ENCODE measurements at regions not wholly inside any gene's neighbourhood (a gene's known extent, or its start where the extent isn't known, plus 50 kb on each side); places are given as distances from the start of the nearest gene placed in this dataset.
"Not testable (repeated sequence)": the region's sequence is repeated elsewhere in the genome, so short reads cannot be mapped to it uniquely, and the experiment has no call there.

DNA sequence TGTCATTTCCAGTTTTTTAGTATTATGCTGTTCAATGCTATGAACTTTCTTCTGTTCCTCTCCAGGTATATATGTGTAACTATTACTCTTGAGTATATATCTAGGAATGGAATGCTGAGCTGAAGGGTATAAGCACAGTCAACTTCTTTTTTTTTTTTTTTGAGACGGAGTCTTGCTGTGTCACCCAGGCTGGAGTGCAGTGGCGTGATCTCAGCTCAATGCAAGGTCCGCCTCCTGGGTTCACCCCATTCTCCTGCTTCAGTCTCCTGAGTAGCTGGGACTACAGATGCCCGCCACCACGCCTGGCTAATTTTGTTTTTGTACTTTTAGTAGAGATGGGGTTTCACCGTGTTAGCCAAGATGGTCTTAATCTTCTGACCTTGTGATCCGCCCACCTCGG is 110.5 kb downstream of the DACT1 start:
- not testable (repeated sequence) for TF ChIP-seq EZH2 (IDR thresholded peaks at IDR 0.05; ENCODE audit: borderline replicate concordance, low read length)
- TF ChIP-seq, protein P1, sequence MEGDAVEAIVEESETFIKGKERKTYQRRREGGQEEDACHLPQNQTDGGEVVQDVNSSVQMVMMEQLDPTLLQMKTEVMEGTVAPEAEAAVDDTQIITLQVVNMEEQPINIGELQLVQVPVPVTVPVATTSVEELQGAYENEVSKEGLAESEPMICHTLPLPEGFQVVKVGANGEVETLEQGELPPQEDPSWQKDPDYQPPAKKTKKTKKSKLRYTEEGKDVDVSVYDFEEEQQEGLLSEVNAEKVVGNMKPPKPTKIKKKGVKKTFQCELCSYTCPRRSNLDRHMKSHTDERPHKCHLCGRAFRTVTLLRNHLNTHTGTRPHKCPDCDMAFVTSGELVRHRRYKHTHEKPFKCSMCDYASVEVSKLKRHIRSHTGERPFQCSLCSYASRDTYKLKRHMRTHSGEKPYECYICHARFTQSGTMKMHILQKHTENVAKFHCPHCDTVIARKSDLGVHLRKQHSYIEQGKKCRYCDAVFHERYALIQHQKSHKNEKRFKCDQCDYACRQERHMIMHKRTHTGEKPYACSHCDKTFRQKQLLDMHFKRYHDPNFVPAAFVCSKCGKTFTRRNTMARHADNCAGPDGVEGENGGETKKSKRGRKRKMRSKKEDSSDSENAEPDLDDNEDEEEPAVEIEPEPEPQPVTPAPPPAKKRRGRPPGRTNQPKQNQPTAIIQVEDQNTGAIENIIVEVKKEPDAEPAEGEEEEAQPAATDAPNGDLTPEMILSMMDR (IDR thresholded peaks at IDR 0.05; ENCODE audit: low read length): not testable (repeated sequence)

Measured in OCI-LY1 (cell line).